SH-SY5Y (cell line): ENCODE measurements at regions not wholly inside any gene's neighbourhood (a gene's known extent, or its start where the extent isn't known, plus 50 kb on each side); places are given as distances from the start of the nearest gene placed in this dataset.

Source experiments
- GATA2 ChIP-seq: IDR thresholded peaks from 2 replicates; pipeline ENCODE4 v1.6.1; 2011; ENCODE audit warnings: mild to moderate bottlenecking, low read depth, low read length
- GATA3 ChIP-seq: IDR thresholded peaks from 2 replicates; pipeline ENCODE4 v1.6.1; 2011; ENCODE audit warnings: low read depth, mild to moderate bottlenecking, low read length, moderate library complexity

DNA sequence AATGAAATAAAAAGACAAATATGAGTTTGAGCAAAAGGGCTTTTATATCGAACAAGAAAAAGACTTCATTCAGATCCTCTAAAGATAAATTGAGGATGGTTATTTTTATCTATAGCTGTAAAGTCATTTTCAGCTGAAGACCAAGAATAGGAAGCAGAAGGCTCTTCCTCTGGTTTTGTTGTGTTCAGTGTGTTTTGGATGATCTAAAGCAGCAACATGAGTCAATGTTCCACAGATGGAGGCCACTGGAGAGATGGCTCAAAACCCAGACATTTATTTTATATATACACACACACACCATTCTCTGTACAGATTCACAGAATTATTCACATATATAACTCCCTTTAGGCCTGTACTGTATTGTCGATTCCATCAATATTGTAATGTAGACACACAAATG, 424.3 kb downstream of the MBD2 start:
- TF ChIP-seq GATA3 (no peak), GATA2 (no peak)
